HG03159 (cell line): ENCODE measurements at regions not wholly inside any gene's neighbourhood (a gene's known extent, or its start where the extent isn't known, plus 50 kb on each side); places are given as distances from the start of the nearest gene placed in this dataset.
"Not testable (repeated sequence)": the region's sequence is repeated elsewhere in the genome, so short reads cannot be mapped to it uniquely, and the experiment has no call there.

Experiments used
- ATAC-seq: cut with Tn5 transposase; IDR thresholded peaks from one replicate; pipeline ENCODE4 v1.9.1; 2021; ENCODE audit warnings: mild to moderate bottlenecking, moderate library complexity; ENCODE audit not compliant: unreplicated experiment

DNA sequence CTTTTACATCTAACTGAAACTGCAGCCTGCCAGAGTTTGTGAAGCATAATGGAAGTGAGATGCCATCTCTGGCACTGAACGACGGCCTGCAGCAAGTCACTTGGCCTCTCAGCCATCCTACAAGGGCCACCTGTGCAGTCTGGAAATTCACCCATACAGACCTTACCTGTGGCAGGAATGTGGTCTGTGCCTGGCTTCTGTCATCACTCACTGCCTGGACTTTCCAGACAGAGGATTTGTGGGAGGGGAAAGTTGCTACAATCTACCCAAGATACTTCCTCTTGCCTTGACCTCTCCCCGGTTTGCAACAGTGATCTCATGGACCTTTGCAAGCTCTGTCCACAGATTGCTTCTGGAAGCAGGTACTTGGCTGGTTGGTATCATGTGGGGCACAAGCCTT is 58.4 kb upstream of the ATP1B1 start:
- ATAC-seq, result no peak

DNA sequence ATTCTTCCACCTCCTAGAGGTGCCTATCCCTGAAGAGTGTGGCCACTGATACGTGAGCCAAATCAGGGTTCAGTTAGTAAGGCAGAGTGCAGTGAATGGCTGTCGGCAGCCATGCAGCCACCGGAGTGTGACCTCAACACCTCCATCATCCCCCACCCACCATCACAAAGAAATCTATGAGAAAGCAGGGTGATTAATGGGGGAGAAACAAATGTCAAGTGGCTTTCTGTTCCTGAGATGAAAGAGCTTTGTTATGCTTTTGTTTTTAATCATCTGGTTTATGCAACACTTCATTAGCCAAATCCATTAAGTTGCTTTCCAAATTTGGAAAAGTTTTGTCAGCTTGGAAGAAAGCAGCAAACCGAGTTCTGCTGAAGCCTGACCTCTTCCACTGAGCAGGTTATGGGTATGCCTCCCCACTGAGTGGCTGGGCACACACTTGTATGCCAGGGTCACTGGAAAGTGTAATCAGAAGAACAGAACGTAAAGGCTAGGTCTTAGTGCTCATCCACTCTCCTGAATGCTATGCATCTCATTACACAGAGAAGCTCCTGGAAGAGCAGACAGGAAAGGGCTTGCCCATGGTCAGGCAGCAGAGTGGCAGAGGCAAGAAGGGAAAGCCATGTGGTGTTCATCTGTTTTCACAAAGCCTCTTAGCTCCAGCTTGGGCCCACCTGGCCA is 57.1 kb upstream of the ATP1B1 start:
- no peak for ATAC-seq

DNA sequence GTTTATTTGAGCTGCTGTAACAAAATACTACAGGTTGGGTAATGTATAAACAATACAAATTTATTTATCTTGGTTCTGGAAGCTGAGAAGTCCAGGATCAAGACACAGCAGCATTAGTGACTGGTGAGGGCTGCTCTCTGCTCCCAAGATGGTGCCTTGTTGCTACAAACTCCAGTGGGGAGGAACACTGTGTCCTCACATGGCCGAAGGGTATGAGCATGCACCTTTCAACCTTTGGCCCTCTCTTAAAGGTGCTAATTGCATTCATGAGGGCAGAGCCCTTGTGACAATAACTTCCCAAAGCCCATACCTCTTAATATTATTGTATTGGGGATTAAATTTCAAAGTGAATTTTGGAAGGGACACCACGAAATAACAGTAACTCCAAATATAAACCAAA is 55.3 kb upstream of the ATP1B1 start:
- ATAC-seq, result no peak

DNA sequence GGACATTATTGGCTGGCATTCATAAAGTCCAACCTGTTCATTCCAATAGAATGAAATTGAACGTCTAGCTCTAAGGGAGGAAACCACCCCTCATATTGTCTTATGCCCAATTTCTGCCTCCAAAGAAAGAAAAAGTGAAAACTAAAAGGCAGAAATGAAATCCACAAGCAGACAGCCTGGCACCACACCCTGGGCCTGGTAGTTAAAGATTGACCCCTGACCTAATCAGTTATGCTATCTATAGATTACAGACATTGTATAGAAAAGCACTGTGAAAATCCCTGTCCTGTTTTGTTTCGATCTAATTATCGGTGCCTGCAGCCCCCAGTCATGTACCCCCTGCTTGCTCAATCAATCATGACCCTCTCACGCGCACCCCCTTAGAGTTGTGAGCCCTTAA is 54.3 kb upstream of the ATP1B1 start:
- not testable (repeated sequence) for ATAC-seq

DNA sequence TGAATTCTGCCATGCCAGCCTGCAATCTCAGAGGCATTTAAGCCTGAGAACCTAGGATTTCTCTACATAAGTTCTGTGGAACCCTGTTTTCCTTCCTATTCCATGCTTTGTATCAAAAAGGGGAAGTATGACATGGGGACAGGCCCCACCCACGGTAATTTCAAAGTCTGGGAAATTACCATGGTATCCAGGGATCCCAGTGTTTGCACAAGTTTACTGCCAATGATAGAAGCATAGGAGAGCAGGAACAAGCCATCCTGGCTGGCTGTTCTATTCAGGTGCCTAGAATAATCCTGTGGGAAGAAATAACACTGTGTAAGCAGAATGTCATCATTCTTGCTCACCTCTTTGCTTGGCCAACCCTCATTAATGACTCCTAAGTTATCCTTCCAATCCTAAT is 53.8 kb upstream of the ATP1B1 start:
- ATAC-seq, result no peak

DNA sequence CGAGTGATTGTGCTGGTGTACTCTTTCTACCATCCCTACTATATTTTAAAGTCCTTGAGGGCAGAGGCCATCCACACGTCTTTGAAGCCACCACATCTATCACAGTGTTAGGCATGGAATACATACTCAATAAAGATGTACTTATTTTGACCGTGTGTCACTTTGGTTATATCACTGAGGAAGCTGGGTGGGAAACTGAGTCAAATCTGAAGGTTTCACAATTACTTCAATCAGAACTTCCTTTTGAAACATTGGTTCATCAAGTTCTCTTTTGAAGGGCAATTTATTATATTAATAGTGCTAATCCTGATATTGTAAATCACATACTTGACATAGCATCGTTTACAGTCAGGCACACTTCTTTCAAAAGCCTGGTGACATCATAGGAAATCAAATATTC is 53.3 kb upstream of the ATP1B1 start:
- ATAC-seq, result no peak
